ENCODE measurements at regions not wholly inside any gene's neighbourhood (a gene's known extent, or its start where the extent isn't known, plus 50 kb on each side); places are given as distances from the start of the nearest gene placed in this dataset.

GRCh38 chr4:65954416-65954815 is 284.1 kb upstream of the EPHA5 start:
- DNase-seq: no peak
- Histone ChIP-seq H3K4me1 (no peaks in the 10 kb centered on the region), H3K27ac (no peak overlapping the region), H3K36me3 (no peaks in the 10 kb centered on the region), H3K27me3 (no peaks in the 10 kb centered on the region), H3K4me3 (no peak overlapping the region), H3K9me3 (no peaks in the 10 kb centered on the region)
- TF ChIP-seq POLR2A (IDR thresholded peaks at IDR 0.05) (no peak), EP300 (IDR thresholded peaks at IDR 0.05; ENCODE audit: low read depth) (no peak), POLR2AphosphoS5 (IDR thresholded peaks at IDR 0.05) (no peak), CTCF (IDR thresholded peaks at IDR 0.05) (no peak)
- intact Hi-C loops (cut with DNase I; ENCODE audit: low total_unique reads) (no loop called here), in situ Hi-C loops (cut with MboI; ENCODE audit: low pct_ligation_motif_present in 1 of 4, low pct_unique_long_range_greater_than_20kb in 1 of 4, low sequenced_read_pairs in 3 of 4) (no loop called here)
- WGBS, 2 donors (ENCODE audit: low coverage in 1 of 2): 92 to 94% methylated on average over 1 of the region's 1 CpG

- Histone ChIP-seq H3K4me1 (no peaks in the 10 kb centered on the region), H3K27ac (no peak overlapping the region), H3K36me3 (no peaks in the 10 kb centered on the region), H3K4me3 (no peak overlapping the region), H3K9me3 (no peaks in the 10 kb centered on the region), H3K27me3 (no peaks in the 10 kb centered on the region)
- 83 to 88% methylated on average over 1 of the region's 1 CpG for WGBS, 2 donors (ENCODE audit: low coverage in 1 of 2)
- intact Hi-C loops (cut with DNase I; ENCODE audit: low total_unique reads) (no loop called here), in situ Hi-C loops (cut with MboI; ENCODE audit: low pct_ligation_motif_present in 1 of 4, low pct_unique_long_range_greater_than_20kb in 1 of 4, low sequenced_read_pairs in 3 of 4) (no loop called here)
- no peak for TF ChIP-seq EP300 (IDR thresholded peaks at IDR 0.05; ENCODE audit: low read depth)
- TF ChIP-seq CTCF (IDR thresholded peaks at IDR 0.05): no peak
- no peak for TF ChIP-seq POLR2AphosphoS5 (IDR thresholded peaks at IDR 0.05)
- TF ChIP-seq POLR2A (IDR thresholded peaks at IDR 0.05): no peak
- DNase-seq: no peak
These were observed 280.9 kb upstream of the EPHA5 start for GRCh38 chr4:65951177-65951576.

GRCh38 chr4:65943076-65943475 is 272.8 kb upstream of the EPHA5 start:
- no peak for TF ChIP-seq POLR2A (IDR thresholded peaks at IDR 0.05)
- no peak for TF ChIP-seq EP300 (IDR thresholded peaks at IDR 0.05; ENCODE audit: low read depth)
- no peak for TF ChIP-seq CTCF (IDR thresholded peaks at IDR 0.05)
- no peak for TF ChIP-seq POLR2AphosphoS5 (IDR thresholded peaks at IDR 0.05)
- intact Hi-C loops (cut with DNase I; ENCODE audit: low total_unique reads) (no loop called here), in situ Hi-C loops (cut with MboI; ENCODE audit: low pct_ligation_motif_present in 1 of 4, low pct_unique_long_range_greater_than_20kb in 1 of 4, low sequenced_read_pairs in 3 of 4) (no loop called here)
- Histone ChIP-seq H3K4me1 (no peaks in the 10 kb centered on the region), H3K27ac (no peak overlapping the region), H3K27me3 (no peaks in the 10 kb centered on the region), H3K4me3 (no peak overlapping the region), H3K9me3 (no peaks in the 10 kb centered on the region), H3K36me3 (no peaks in the 10 kb centered on the region)
- DNase-seq: no peak
- WGBS, 2 donors (ENCODE audit: low coverage in 1 of 2): 57 to 58% methylated on average over 2 of the region's 2 CpGs

- in situ Hi-C loops (cut with MboI; ENCODE audit: low pct_ligation_motif_present in 1 of 4, low pct_unique_long_range_greater_than_20kb in 1 of 4, low sequenced_read_pairs in 3 of 4): no loop called here
- Histone ChIP-seq H3K4me3 (no peak overlapping the region), H3K36me3 (no peaks in the 10 kb centered on the region), H3K27ac (no peak overlapping the region), H3K4me1 (no peaks in the 10 kb centered on the region), H3K27me3 (no peaks in the 10 kb centered on the region), H3K9me3 (no peaks in the 10 kb centered on the region)
- DNase-seq: no peak
- TF ChIP-seq CTCF (IDR thresholded peaks at IDR 0.05) (no peak), POLR2AphosphoS5 (IDR thresholded peaks at IDR 0.05) (no peak), EP300 (IDR thresholded peaks at IDR 0.05; ENCODE audit: low read depth) (no peak), POLR2A (IDR thresholded peaks at IDR 0.05) (no peak)
- intact Hi-C loops (cut with DNase I; ENCODE audit: low total_unique reads): no loop called here
- WGBS, 2 donors (ENCODE audit: low coverage in 1 of 2): 50 to 65% methylated on average over 4 of the region's 4 CpGs
These were observed 254.6 kb upstream of the EPHA5 start for GRCh38 chr4:65924843-65925242.
